Motor neuron (in vitro differentiated cells): ENCODE measurements at regions not wholly inside any gene's neighbourhood (a gene's known extent, or its start where the extent isn't known, plus 50 kb on each side); places are given as distances from the start of the nearest gene placed in this dataset.
"Not testable (repeated sequence)": the region's sequence is repeated elsewhere in the genome, so short reads cannot be mapped to it uniquely, and the experiment has no call there.

Experiments used
- ATAC-seq, 8 experiments: fragments of 200-7000 bp; cut with Tn5 transposase; replicated peaks in 6 of 8; 2 replicates each; pipeline ENCODE4 v1.8.0; 2021; ENCODE audit warnings: mild to moderate bottlenecking in 8 of 8, moderate library complexity in 8 of 8
- H3K27ac ChIP-seq, 2 donors: fragments of 250-450 bp; sonication (Bioruptor Pico); 2 replicates each; pipeline ENCODE4 v1.9.0; 2021; ENCODE audit warnings: antibody characterized with exemption in 2 of 2, mild to moderate bottlenecking in 2 of 2, moderate library complexity in 1 of 2
- H3K4me1 ChIP-seq, 2 donors: fragments of 250-450 bp; sonication (Bioruptor Pico); replicated peaks in 1 of 2; 2 replicates each; pipeline ENCODE4 v1.6.1; 2021; ENCODE audit warnings: antibody characterized with exemption in 2 of 2, mild to moderate bottlenecking in 2 of 2, moderate library complexity in 1 of 2
- H3K4me3 ChIP-seq, 5 donors: fragments of 250-450 bp; sonication (Bioruptor Pico); 2 replicates each; pipeline ENCODE4 v1.9.0; 2021; ENCODE audit warnings: antibody characterized with exemption in 5 of 5, mild to moderate bottlenecking in 5 of 5, moderate library complexity in 4 of 5
- WGBS, 10 experiments: fragments of 450-650 bp; shearing (Covaris generic); methylation state at CpG; one replicate each; pipeline ENCODE4 v1.0.0; 2022; 5-methylcytosine and 5-hydroxymethylcytosine counted together
- in situ Hi-C, 9 experiments: fragments of 400-800 bp; cut with MboI; loops; one replicate each; pipeline ENCODE4 v1.15.0; 2021; ENCODE audit warnings: low sequenced_read_pairs in 9 of 9, low pct_unique_long_range_greater_than_20kb in 2 of 9; ENCODE audit not compliant: unreplicated experiment in 9 of 9

DNA sequence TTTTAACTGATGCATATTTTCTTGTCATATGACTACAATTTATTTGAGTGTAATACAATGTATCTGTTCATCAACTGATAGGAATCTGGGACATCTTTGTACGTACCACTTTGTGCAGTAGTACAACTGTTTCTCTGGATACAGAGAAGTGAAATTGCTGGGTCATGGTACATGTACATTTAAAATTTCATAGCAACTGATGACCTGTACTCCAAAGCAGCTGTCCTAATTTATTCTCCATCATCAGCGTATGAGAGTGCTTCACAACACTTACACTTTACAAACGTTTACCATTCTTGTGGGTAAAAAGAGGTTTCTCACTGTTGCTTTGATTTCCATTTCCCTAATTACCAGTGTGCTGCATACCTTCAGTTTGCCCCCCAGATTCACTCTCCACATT is 552.8 kb upstream of the CADM1 start:
- in situ Hi-C loops, result no loop called here
- ATAC-seq, result peak in 2 of 8 experiments; percentile 52 to 57
- Histone ChIP-seq H3K4me1 (peaks cover 26 to 31% of the 10 kb centered on the region in 2 donors), H3K27ac (no peak overlapping the region), H3K4me3 (no peak overlapping the region)
- 25 to 100% (median 70%) methylated on average over 1 to 3 of the region's 3 CpGs; no CpG with 5 or more reads in 1 of the 10 experiments for WGBS, 10 experiments

DNA sequence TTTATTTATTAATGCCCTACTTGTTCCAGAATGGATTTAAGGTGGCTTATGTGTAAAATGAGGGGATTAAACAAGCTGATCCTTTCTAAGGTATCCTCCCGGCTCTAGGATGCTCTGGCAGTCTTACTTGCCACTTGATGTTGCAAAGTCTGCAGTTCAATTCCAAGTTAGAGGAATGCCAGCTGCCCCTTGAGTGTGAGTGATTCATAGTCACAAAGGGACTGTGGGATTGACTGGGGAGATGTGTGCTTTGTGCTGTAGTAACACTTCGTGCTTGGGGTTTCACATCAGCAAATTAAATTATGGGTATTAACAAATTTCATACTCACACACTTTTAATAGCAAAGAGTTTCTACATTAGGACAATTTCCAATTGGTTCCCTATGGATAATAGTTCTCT is 550.8 kb upstream of the CADM1 start:
- H3K4me3 ChIP-seq, result no peak overlapping the region
- ATAC-seq, result no peak
- 0 to 100% (median 85%) methylated on average over 1 to 2 of the region's 2 CpGs; no CpG with 5 or more reads in 6 of the 10 experiments for WGBS, 10 experiments
- no peak overlapping the region for H3K27ac ChIP-seq
- H3K4me1 ChIP-seq, result peaks cover 24 to 37% of the 10 kb centered on the region in 2 donors
- in situ Hi-C loops, result no loop called here

DNA sequence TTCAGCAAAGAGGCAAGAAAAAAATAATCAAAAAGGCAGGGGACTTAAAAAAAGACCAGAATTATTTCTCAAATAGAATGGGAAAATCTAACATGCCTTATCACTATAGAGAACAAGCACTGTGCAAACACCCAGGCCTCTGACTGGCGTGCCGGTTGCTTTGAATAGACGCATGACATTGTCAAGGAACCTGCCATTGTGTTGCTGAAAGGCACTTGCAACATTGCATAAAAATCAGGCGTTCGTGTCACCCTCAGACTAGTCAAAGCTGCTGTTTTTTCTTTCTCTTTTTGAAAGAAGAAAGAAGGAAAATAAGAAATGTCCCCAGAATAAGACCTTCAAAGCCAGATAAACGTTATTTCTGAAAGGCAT is 549.3 kb upstream of the CADM1 start:
- in situ Hi-C loops, result no loop called here
- peaks cover 36 to 39% of the 10 kb centered on the region in 2 donors for H3K4me1 ChIP-seq
- ATAC-seq, result peak in 5 of 8 experiments; percentile 82 to 91 (median 85)
- H3K4me3 ChIP-seq, result no peak overlapping the region
- peak overlapping the region in 1 of 2 donors; percentile 18 for H3K27ac ChIP-seq
- WGBS, 10 experiments, result 0 to 56% (median 24%) methylated on average over 1 to 6 of the region's 6 CpGs; no CpG with 5 or more reads in 1 of the 10 experiments

DNA sequence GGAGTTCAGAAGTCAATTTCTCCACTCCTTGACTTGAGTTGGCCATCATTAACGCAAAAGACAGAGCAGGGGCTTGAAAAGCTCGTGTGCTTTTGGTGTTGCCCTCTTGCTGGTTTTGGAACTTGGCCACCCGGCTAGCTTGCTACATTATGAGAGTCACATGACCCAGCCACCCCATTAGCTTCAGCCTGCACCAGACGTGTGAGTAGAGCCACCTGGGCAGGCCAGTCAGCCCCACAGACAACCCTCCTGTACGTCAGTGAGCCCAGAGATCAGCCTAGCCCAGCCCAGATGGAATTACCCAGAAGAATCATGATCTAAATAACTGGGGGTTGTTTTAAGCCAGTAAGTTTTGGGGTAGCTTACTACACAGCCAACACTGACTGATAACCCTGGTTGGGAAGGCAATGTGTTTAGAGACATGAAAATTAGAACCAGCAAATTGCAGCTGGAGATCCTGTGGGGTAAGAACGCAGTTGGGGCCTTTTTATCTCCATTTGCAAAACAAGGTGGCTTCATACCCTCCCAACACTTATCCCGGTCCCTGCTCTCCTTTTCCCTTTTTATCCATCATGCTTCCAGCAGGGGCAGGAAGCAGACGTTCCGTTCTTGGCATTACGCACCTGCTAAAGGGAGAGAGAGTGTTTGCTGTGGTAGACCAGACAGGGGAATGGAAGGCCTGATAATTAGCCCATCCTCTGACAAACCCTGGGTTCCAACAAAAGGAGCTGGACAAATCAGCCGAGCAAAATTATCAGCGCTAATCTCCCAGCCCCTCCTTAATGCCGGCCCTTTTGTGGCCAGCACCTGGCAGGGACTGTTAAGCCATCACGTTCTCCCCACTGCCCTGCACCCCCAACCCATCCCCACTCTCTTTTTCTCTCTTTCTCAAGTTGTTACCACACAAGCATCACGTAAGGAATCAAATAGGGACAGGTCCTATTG is 548.7 kb upstream of the CADM1 start:
- peak in 5 of 8 experiments; percentile 53 to 67 (median 60) for ATAC-seq
- H3K4me1 ChIP-seq, result peaks cover 36 to 39% of the 10 kb centered on the region in 2 donors
- no peak overlapping the region for H3K4me3 ChIP-seq
- in situ Hi-C loops, result no loop called here
- WGBS, 10 experiments, result 0 to 71% (median 25%) methylated on average over 1 to 9 of the region's 15 CpGs; no CpG with 5 or more reads in 2 of the 10 experiments
- H3K27ac ChIP-seq, result no peak overlapping the region

DNA sequence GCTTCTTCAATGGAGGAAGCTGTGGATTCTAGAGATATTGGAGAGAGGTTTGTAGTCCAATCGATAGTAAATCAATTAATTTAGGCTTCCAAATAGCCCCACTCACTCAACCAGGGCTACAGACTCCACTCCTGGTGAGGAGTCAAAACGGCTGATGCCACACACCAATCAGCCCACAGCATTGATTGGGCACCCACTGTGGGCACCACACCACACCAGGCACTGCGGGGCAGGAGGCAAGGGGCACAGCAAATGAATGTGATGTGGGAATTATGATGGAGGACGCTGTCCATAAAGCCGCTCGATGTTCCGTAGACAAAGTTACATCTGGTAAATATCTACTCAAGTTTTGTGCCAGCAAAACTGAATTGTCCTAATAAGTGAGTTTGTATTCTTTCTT is 547.3 kb upstream of the CADM1 start:
- 17 to 100% (median 82%) methylated on average over 1 to 6 of the region's 7 CpGs; no CpG with 5 or more reads in 2 of the 10 experiments for WGBS, 10 experiments
- no peak for ATAC-seq
- H3K4me3 ChIP-seq, result no peak overlapping the region
- no peak overlapping the region for H3K27ac ChIP-seq
- in situ Hi-C loops, result no loop called here
- H3K4me1 ChIP-seq, result peaks cover 36 to 39% of the 10 kb centered on the region in 2 donors

DNA sequence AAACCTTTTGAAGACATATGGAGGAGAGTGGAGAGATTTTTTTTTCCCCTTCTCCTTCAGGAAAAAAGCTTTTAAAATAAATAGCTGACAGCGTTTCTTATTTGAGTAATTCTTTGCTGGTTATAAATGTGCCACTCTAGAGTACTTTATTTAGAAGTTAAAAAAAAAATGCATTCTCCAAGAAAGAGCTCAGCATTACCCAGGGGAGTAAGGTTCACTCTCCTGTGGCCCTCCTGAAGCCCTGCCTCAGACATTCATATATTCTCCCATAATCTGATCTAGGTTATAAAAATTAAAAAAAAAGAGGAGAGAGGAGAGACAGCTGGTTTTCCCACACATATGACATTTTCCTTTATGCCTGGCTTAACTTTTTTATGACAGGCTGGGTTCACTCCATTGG is 545.2 kb upstream of the CADM1 start:
- Histone ChIP-seq H3K4me3 (no peak overlapping the region), H3K27ac (no peak overlapping the region), H3K4me1 (peaks cover 42 to 43% of the 10 kb centered on the region in 2 donors)
- ATAC-seq, result peak in 4 of 8 experiments; percentile 49 to 75 (median 70)
- WGBS, 10 experiments, result 0 to 33% (median 0%) methylated on average over 1 of the region's 1 CpG; no CpG with 5 or more reads in 5 of the 10 experiments
- in situ Hi-C loops, result no loop called here

DNA sequence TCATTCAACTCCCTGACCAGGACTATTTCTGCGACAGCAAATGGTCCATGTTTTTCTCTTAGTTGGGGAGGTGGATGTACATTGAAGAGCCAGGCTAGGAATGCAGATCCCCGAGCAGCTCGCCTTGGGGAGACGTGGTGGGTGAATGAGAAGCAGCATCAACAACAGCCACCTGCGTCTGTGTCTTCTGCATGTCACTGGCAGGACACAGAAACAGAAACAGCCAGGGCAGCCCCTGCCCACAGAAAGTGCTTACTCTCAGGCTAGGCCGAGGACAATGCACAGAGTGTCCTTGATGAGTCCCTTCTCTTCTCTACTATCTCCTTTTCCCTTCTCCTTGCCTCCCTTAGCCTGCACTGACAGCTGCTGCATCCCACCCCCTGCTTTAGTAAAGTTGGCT is 541.9 kb upstream of the CADM1 start:
- 17 to 100% (median 90%) methylated on average over 1 to 4 of the region's 6 CpGs; no CpG with 5 or more reads in 6 of the 10 experiments for WGBS, 10 experiments
- no peak overlapping the region for H3K4me3 ChIP-seq
- peaks cover 21 to 32% of the 10 kb centered on the region in 2 donors for H3K4me1 ChIP-seq
- in situ Hi-C loops, result no loop called here
- H3K27ac ChIP-seq, result no peak overlapping the region
- ATAC-seq, result no peak

DNA sequence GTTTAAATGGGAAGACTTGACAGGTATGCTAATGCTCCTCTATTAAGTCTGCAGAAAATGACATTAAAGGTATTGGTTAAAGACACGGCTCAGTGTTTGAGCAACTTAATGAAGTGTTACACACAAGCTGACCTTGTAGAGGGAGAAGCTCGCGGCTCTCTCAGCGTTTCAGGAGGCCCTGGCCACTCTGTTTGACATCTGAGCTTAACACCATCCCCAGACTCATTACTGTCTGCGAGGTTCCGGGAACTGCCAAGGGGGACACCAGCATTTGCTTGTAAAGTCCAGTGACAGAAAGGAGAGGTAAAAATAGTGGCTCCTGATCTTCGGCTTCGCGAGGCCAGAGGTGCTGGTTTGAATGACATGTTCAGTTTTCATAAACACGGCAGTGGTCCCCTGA is 540.7 kb upstream of the CADM1 start:
- Histone ChIP-seq H3K27ac (no peak overlapping the region), H3K4me3 (no peak overlapping the region), H3K4me1 (peaks cover 9 to 26% of the 10 kb centered on the region in 2 donors)
- WGBS, 10 experiments, result 20 to 72% (median 63%) methylated on average over 1 to 6 of the region's 10 CpGs; no CpG with 5 or more reads in 5 of the 10 experiments
- ATAC-seq, result no peak
- in situ Hi-C loops, result no loop called here

DNA sequence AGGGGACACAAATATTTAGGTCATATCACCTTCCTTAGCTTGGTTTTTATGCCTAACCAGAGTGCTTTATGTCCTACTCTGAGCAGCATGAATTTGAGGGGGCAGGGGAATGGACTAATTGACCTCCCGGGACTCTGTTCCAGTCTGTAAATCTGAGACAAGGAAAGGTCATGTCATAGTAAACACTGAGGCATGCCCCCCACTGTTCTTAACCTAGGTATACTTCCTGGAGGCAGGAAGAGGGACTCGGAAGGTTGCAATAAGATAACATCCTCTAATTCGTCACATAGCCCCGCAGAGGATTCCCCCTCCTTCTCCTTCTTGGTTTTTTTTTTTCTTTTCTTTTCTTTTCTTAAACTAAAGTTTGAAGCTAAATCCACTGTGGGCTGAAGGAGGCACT is 540.3 kb upstream of the CADM1 start:
- ATAC-seq, result no peak
- no peak overlapping the region for H3K4me3 ChIP-seq
- in situ Hi-C loops, result no loop called here
- H3K4me1 ChIP-seq, result peaks cover 4 to 26% of the 10 kb centered on the region in 2 donors
- no peak overlapping the region for H3K27ac ChIP-seq
- WGBS, 10 experiments, result 0 to 88% (median 61%) methylated on average over 1 to 4 of the region's 4 CpGs

DNA sequence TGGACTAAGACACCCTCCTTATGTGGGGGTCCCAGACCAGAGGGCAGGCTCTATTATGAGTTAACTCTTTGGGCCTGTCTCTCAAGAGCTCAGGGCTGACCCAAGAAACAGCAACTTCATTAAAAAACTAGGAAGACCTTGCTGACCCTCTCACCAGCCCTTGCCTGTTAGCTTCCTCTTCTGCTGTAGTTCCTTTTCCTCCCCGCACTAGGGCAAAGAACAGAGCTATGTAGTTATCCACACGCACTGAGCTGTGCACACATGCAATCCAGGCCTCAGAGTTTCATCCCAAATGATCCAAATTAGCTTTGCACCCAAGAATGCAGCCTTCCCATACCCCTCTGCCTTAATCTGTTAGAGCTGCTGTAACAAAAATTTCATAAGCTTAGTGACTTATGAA is 539.6 kb upstream of the CADM1 start:
- no peak for ATAC-seq
- H3K4me1 ChIP-seq, result peaks cover 4 to 21% of the 10 kb centered on the region in 2 donors
- 0 to 95% (median 81%) methylated on average over 1 to 2 of the region's 2 CpGs; no CpG with 5 or more reads in 5 of the 10 experiments for WGBS, 10 experiments
- in situ Hi-C loops, result no loop called here
- H3K27ac ChIP-seq, result no peak overlapping the region
- no peak overlapping the region for H3K4me3 ChIP-seq

DNA sequence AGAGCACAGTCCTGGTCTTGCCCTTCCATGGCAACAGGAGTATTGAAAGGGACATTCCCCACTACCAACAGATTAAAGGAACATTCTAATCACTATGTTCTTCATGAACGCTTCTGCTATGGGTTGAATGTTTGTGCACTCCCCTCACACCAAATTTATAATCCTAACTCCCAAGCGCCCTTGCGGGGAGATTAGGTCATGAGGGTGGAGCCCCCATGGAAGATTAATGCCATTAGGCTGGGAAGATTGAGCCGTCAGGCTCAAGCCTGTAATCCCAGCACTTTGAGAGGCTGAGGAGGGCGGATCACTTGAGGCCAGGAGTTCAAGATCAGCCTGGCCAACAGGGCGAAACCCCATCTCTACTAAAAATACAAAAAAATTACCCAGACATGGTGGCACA is 538.8 kb upstream of the CADM1 start:
- H3K4me1 ChIP-seq, result peaks cover 4 to 21% of the 10 kb centered on the region in 2 donors
- ATAC-seq, in situ Hi-C loops, H3K27ac ChIP-seq, H3K4me3 ChIP-seq: not testable (repeated sequence)
- 0 to 100% (median 76%) methylated on average over 1 to 6 of the region's 6 CpGs; no CpG with 5 or more reads in 2 of the 10 experiments for WGBS, 10 experiments

DNA sequence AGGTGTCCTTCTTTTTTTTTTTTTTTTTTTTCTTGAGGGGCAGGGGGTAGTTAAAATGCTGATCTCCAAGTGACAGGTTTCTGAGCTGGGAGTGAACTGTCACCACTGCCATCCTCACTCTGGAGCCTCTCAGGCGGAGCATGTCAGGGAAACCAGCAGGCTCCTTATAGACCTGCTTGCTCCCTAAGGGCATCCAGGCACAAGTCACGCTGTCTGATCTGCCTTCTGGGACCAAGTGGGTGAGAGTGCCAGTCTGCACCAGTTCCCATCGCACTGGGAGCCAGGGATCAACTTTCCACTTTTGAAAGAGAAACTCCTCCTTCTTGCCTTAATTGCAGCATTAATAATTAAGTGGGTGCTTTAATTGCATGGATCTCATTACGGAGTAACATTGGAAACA is 537.9 kb upstream of the CADM1 start:
- H3K4me1 ChIP-seq, result peaks cover 4 to 21% of the 10 kb centered on the region in 2 donors

DNA sequence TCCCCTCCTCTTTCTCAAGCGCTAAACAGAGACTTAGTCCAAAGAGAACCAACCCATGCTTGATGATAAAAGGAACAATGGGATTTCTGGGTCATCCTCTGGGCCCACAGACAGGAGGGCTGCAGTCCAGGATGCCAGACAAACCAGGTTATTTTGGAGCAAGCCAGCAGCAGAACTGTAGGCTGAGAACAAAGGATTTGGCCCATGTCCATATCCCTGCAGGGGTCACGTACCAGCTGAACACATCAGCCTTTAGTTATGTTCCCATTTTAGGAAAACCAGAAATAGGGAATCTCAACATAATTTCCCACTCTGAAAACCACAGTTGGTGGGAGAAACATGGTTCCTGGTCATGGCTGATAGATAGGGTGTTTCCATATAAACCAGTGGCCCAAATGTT is 533.6 kb upstream of the CADM1 start:
- Histone ChIP-seq H3K27ac (no peak overlapping the region), H3K4me1 (peaks cover 10 to 28% of the 10 kb centered on the region in 2 donors), H3K4me3 (no peak overlapping the region)
- 0 to 100% (median 100%) methylated on average over 1 to 2 of the region's 2 CpGs; no CpG with 5 or more reads in 5 of the 10 experiments for WGBS, 10 experiments
- in situ Hi-C loops, result no loop called here
- ATAC-seq, result no peak

More for the DNA sequence above, 537.9 kb upstream of the CADM1 start:
- in situ Hi-C loops, result no loop called here
- 0 to 92% (median 49%) methylated on average over 1 to 3 of the region's 4 CpGs; no CpG with 5 or more reads in 2 of the 10 experiments for WGBS, 10 experiments
- no peak overlapping the region for H3K4me3 ChIP-seq
- no peak overlapping the region for H3K27ac ChIP-seq
- no peak for ATAC-seq
